ENCODE measurements at regions not wholly inside any gene's neighbourhood (a gene's known extent, or its start where the extent isn't known, plus 50 kb on each side); places are given as distances from the start of the nearest gene placed in this dataset.

DNA sequence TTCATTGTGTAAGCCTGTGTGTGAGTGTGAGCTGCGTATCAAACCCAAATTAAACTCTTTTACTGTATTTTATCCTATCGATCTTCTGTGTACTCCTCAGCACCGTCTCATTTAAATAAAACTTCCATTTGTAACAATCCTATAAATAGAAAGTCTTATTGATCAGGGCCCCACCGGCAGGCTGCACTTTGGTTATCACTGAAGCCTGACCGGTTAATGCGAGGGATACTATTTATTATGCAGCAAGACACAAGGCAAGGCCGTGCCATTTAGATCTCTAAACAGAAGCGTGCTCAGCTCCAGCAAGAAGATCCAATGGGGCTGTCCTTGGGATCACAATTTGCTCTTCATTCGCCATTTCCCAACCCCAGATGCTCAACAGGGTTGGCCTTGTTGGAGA, 252.6 kb upstream of the TSHZ3 start:
- DNase-seq (ENCODE audit: low spot score): no peak

- no peak for DNase-seq (ENCODE audit: low spot score)
Observed at GRCh38 chr19:31602548-31602947, 253.3 kb upstream of the TSHZ3 start.

DNA sequence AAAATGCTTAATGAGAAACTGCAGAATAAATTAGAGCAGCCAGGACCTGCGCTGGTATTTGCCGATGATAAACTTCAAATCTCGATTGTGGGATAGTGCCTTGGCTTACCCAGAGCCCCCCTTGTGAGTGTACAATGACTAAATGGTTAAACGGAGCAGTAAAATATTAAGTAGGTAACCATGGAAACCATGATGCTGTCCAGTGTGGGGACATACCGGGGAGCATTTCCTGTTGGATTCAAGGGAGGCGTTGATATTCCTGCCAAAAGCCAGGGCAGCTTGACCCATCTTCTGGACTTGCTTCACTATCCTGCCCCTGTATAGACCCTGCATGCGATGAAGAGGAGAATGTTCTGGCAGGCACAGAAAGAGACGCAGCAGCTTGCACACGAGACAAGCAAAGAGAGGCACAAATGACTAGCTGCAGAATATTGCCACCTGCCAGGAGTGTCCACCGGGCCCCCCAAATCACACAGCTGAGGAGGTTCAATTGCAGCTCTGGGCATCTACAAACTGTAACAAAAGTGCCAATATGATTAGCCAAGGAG, 255.3 kb upstream of the TSHZ3 start:
- DNase-seq (ENCODE audit: low spot score): no peak

GRCh38 chr19:31610018-31610417, 260.8 kb upstream of the TSHZ3 start:
- no peak for DNase-seq (ENCODE audit: low spot score)

DNA sequence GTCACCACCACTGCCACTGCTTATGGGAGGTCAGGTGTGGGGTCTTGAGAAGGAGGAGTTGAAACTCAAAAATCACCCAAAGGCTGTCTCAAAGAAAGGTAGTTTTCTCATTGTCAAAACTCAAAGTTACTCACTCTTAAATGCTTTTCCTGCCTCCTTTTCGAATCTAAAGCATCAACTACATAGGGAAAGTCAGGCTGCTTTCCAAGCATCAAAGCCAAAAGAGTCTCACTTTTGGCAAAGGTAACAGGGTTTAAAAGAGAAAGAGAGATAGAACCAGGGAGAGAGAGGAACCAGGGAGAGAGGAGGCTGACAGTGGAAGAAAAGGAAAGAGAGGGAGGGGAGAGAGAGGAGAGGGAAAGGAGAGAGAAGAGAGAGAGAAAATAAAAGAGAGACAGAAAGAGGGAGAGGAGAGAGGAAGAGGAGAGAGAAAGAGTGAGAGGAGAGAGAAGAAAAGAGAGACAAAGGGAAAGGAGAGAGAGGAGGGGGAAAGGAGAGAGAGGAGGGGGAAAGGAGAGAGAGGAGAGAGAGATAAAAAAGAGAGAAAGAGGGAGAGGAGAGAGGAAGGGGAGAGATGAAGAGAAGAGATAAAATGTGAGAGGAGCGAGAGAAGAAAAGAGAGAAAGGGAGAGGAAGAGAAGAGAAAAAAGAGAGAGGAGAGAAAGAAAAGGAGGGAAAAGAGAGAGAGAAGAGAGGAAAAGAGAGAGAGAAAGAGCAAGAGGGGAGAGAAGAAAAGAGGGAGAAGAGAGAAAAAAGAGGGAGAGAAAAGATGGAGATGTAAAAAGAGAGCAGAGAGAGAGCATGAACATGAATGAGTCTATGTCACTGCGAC, 262.0 kb upstream of the TSHZ3 start:
- no peak for DNase-seq (ENCODE audit: low spot score)

DNA sequence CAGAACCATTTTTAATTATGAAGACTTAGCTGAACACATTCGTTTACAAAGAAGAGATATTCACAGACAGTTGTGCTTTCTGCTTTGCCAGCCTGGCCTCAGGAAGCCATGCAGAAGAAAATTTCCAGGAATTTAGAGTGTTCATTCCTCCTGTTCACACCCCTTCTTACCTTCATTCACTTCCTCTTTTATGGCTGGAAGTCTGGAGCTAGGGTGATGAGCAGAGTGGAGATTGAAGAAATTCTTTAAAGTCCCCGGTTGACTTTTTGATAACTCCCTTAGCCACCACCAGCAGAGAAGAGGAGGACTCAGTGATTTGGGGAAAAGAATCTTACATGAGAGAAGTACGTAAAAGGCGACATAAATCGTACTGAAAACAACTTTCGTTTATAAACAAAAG, 263.6 kb upstream of the TSHZ3 start:
- DNase-seq (ENCODE audit: low spot score): no peak

- DNase-seq (ENCODE audit: low spot score): no peak
Observed at GRCh38 chr19:31613683-31614219, 264.5 kb upstream of the TSHZ3 start.

DNA sequence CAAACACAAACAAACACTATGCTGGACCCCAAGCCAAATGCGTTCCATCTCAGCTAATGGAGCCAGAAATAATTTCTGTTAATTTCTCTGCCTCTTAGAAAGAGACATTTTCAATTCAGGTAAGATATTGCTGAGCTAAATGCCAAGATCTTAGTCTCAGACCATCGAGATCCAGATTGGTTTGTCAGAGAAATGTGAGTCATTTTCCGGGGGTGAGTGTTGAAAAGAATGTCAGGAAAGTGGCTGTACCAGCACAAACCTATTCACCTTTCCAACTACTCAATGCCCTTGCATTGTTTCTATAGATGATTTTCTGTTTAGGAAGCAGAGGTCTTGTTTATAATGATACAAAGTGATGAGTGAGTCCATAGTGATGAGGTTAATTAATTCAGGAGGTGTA, 266.8 kb upstream of the TSHZ3 start:
- DNase-seq (ENCODE audit: low spot score): no peak

GRCh38 chr19:31617010-31617585, 267.9 kb upstream of the TSHZ3 start:
- no peak for DNase-seq (ENCODE audit: low spot score)

- DNase-seq (ENCODE audit: low spot score): no peak
Observed at GRCh38 chr19:31625056-31625455, 275.8 kb upstream of the TSHZ3 start.

- no peak for DNase-seq (ENCODE audit: low spot score)
Observed at GRCh38 chr19:31625575-31625974, 276.3 kb upstream of the TSHZ3 start.

DNA sequence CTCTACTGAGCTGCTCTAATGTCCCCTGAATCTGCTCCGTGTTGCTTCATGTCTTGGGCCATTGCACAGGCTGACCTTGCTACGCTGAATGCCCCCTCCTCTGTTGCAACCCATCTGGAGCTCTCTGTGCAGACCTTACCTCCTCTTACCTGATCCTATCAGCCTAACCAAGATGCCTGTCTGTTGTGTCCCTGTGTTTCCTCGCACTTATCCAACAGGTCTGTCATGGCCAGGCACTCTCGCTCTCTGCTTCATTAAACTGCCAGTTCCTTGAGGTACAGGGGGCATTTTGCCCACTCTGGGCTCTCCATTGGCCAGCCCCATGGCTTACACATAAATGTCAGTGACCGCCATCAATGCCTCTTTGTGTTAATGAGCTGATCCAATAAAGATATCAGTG, 277.7 kb upstream of the TSHZ3 start:
- DNase-seq (ENCODE audit: low spot score): no peak

DNA sequence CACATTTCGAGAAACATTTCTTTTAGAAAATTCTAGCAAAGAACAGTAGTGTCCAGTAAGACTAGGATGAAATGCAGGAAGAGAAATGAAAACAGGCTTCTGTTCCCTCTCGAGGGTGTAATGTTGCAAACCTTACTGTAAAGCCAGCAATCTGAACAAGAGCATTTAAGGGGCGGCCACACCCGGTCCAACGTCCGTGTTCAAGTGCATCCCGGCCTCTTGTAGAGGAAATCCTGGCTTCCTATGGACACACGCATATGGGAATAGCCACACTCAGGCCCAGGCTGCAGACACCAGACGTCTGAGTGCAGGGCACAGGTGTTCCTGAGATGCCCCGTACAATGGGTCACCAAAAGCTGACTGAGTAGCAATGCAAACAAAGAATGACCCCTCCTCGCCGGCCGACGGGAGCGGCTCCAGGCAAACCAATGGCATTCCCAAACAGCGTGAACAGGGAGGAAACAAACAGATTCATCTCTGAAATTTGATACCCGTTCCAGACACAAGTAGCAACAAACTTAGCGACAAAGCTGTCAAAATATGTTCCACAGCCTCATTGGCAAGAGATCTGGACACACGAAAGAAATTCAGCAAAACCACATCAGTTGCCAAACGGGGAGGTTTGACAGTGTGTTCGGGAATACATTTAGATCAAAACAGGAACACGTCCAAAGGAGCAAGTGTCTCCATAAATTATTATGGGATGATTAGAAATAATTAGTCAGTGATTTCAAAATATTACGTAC, 278.6 kb upstream of the TSHZ3 start:
- DNase-seq (ENCODE audit: low spot score): no peak

- no peak for DNase-seq (ENCODE audit: low spot score)
Observed at GRCh38 chr19:31629579-31630363, 280.5 kb upstream of the TSHZ3 start.

- DNase-seq (ENCODE audit: low spot score): no peak
Observed at GRCh38 chr19:31633014-31633413, 283.8 kb upstream of the TSHZ3 start.

GRCh38 chr19:31639306-31639705, 290.1 kb upstream of the TSHZ3 start:
- DNase-seq (ENCODE audit: low spot score): no peak

DNA sequence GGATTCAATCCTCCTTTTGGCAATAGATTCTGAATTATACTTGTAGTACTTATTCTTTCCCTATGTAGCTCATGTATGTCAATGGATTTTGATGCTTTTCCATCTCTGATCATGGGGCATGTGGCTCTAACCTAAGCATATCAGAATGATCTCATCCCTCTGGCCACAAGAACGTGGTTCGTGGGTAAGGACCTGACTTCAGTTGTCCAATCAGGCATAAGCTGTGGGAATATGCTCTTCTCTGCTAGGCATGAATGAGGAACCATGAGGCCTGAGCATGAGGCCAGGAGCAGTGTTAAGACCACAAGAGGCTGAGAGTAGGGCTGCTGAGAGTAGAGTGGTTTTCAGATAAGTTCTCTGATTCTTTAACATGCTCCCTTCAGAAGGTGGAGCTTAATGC, 292.4 kb upstream of the TSHZ3 start:
- DNase-seq (ENCODE audit: low spot score): no peak

GRCh38 chr19:31648347-31648746, 299.1 kb upstream of the TSHZ3 start:
- no peak for DNase-seq (ENCODE audit: low spot score)

- no peak for DNase-seq (ENCODE audit: low spot score)
Observed at GRCh38 chr19:31656507-31656906, 307.3 kb upstream of the TSHZ3 start.

GRCh38 chr19:31658993-31659896, 310.0 kb upstream of the TSHZ3 start:
- no peak for DNase-seq (ENCODE audit: low spot score)

DNA sequence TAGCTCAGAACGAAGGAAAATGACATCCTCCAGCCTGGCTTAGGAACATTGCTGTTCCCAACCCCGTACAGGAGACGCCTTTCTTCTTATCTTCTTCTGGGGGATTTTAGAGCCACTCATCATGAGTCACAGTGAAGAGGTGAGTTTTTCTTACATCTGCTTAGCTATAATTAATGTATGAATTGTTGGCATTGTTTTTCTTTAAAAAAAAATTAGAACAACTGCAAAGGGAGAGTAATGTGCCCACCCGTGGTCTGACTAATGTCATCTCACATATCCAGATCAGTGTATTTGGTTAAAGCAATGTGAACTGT, 310.6 kb upstream of the TSHZ3 start:
- no peak for DNase-seq (ENCODE audit: low spot score)
